ENCODE measurements at regions not wholly inside any gene's neighbourhood (a gene's known extent, or its start where the extent isn't known, plus 50 kb on each side); places are given as distances from the start of the nearest gene placed in this dataset.

- H3K36me3 ChIP-seq (ENCODE audit: control insufficient read depth in 2 of 2, insufficient read depth in 2 of 2, low read length in 1 of 2): no peaks in the 10 kb centered on the region
- RAD21 ChIA-PET (ENCODE audit: unreplicated experiment): no interaction called here
- CTCF ChIA-PET: no interaction called here
- SMC1A ChIA-PET (ENCODE audit: uncharacterized antibody, unreplicated experiment): no interaction called here
- no peaks in the 10 kb centered on the region for H3K79me2 ChIP-seq (ENCODE audit: control insufficient read depth, insufficient read depth, low read length)
- POLR2A ChIA-PET: no interaction called here
- H3K4me2 ChIP-seq (ENCODE audit: control insufficient read depth, insufficient read depth): no peak overlapping the region
- 33% methylated on average over 6 of the region's 6 CpGs for WGBS (ENCODE audit: insufficient coverage, insufficient replicate concordance, low lambda C conversion rate, missing lambda C conversion rate)
- H3K27ac ChIP-seq (ENCODE audit: control insufficient read depth, insufficient read depth): no peak overlapping the region
- H2AFZ ChIP-seq (ENCODE audit: control insufficient read depth, low read depth, low read length): no peak overlapping the region
- H4K20me1 ChIP-seq (ENCODE audit: control insufficient read depth, insufficient read depth): no peaks in the 10 kb centered on the region
- intact Hi-C loops (cut with micrococcal nuclease; ENCODE audit: unreplicated experiment) (no loop called here), in situ Hi-C loops (cut with MboI) (no loop called here)
- DNase-seq (ENCODE audit: low read depth, low spot score) (no peak), ATAC-seq (no peak), FAIRE-seq (no peak)
- BruUV-seq (replicated peaks): no TSS peak
- no peaks in the 10 kb centered on the region for H3K9me3 ChIP-seq (replicated peaks; ENCODE audit: control insufficient read depth, insufficient read depth, low read length)
- TF ChIP-seq PKNOX1 (IDR thresholded peaks at IDR 0.05) (no peak), SREBF2 (IDR thresholded peaks at IDR 0.05; ENCODE audit: low read length) (no peak), BRCA1 (IDR thresholded peaks at IDR 0.05; ENCODE audit: low read depth, low read length) (no peak), ESRRA (IDR thresholded peaks at IDR 0.05; ENCODE audit: low read length) (no peak), TCF12 (IDR thresholded peaks at IDR 0.05; ENCODE audit: low read depth, low read length) (no peak), KAT2A (conservative IDR thresholded peaks at IDR 0.05; ENCODE audit: control insufficient read depth, low read depth, low read length) (no peak), CBX3 (IDR thresholded peaks at IDR 0.05; ENCODE audit: borderline replicate concordance, low read depth) (no peak), CHD2 (IDR thresholded peaks at IDR 0.05; ENCODE audit: borderline replicate concordance, low read depth, low read length) (no peak), IKZF2 (IDR thresholded peaks at IDR 0.05) (no peak)
- TF ChIP-seq, protein P1, sequence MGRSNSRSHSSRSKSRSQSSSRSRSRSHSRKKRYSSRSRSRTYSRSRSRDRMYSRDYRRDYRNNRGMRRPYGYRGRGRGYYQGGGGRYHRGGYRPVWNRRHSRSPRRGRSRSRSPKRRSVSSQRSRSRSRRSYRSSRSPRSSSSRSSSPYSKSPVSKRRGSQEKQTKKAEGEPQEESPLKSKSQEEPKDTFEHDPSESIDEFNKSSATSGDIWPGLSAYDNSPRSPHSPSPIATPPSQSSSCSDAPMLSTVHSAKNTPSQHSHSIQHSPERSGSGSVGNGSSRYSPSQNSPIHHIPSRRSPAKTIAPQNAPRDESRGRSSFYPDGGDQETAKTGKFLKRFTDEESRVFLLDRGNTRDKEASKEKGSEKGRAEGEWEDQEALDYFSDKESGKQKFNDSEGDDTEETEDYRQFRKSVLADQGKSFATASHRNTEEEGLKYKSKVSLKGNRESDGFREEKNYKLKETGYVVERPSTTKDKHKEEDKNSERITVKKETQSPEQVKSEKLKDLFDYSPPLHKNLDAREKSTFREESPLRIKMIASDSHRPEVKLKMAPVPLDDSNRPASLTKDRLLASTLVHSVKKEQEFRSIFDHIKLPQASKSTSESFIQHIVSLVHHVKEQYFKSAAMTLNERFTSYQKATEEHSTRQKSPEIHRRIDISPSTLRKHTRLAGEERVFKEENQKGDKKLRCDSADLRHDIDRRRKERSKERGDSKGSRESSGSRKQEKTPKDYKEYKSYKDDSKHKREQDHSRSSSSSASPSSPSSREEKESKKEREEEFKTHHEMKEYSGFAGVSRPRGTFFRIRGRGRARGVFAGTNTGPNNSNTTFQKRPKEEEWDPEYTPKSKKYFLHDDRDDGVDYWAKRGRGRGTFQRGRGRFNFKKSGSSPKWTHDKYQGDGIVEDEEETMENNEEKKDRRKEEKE (IDR thresholded peaks at IDR 0.05): no peak
- no peak overlapping the region for H3K9ac ChIP-seq (ENCODE audit: control insufficient read depth, insufficient read depth, low read length)
- H3K4me3 ChIP-seq: no peak overlapping the region
- no peaks in the 10 kb centered on the region for H3K4me1 ChIP-seq (ENCODE audit: control insufficient read depth, insufficient read depth, low read length)
- no peaks in the 10 kb centered on the region for H3K27me3 ChIP-seq (replicated peaks in 1 of 2; ENCODE audit: control insufficient read depth in 2 of 2, insufficient read depth in 2 of 2, low read length in 1 of 2)
Measured at GRCh38 chr15:93968773-93969172, 262.6 kb upstream of the MCTP2 start.

All from GM12878 (cell line).